RWPE1 (cell line): ENCODE measurements at regions not wholly inside any gene's neighbourhood (a gene's known extent, or its start where the extent isn't known, plus 50 kb on each side); places are given as distances from the start of the nearest gene placed in this dataset.
"Not testable (repeated sequence)": the region's sequence is repeated elsewhere in the genome, so short reads cannot be mapped to it uniquely, and the experiment has no call there.

Source experiments
- CTCF ChIA-PET: fragments of 350-600 bp; sonication (Branson Sonifier 250); formaldehyde crosslinking; extraction: SDS; loops from one replicate; lab custom pipeline; 2021; lab: Yijun Ruan, JAX
- POLR2A ChIA-PET: fragments of 400-600 bp; formaldehyde crosslinking; extraction: SDS; loops from one replicate; lab custom pipeline; 2020; ENCODE audit warnings: antibody characterized with exemption; ENCODE audit not compliant: low non-redundant PET; lab: Yijun Ruan, JAX
- DNase-seq: peaks from one replicate; pipeline ENCODE4 v3.0.0; 2012; ENCODE audit warnings: low spot score
- H3K27ac ChIP-seq: fragments of 450-650 bp; 2 replicates; pipeline ENCODE4 v1.5.1; 2017
- TF ChIP-seq, protein P1 (sequence below): fragments of 450-650 bp; conservative IDR thresholded peaks from 2 replicates; pipeline ENCODE4 v1.5.1; 2017; ENCODE audit warnings: low read depth, mild to moderate bottlenecking

DNA sequence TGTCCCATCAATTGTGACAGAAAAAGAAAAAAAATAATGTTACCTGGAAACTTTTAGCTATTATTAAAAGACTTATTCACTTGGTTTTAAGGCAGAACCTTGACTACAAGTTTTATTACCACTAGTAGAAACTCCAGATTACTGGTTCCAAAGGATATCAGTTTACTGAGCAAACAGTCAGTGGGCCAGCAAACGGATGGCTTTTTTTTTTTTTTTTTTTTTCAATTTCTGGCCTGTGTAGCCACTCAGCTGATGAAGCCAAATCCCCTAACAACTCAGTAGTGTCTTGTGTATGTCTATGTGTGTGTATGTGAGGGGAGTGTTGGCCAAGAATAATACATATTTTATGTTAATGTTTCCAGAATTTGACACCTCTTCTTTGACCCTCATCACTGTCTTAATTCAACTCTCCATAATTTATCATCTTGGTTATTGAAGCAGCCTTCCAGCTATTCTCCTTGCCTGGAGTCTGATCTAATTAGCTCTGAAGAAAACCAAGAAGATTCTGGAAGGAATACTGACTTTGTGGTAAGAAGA, 724.9 kb downstream of the NSUN3 start:
- DNase-seq, result no peak
- ChIA-PET CTCF (no interaction called here), POLR2A (no interaction called here)
- TF ChIP-seq, protein P1, sequence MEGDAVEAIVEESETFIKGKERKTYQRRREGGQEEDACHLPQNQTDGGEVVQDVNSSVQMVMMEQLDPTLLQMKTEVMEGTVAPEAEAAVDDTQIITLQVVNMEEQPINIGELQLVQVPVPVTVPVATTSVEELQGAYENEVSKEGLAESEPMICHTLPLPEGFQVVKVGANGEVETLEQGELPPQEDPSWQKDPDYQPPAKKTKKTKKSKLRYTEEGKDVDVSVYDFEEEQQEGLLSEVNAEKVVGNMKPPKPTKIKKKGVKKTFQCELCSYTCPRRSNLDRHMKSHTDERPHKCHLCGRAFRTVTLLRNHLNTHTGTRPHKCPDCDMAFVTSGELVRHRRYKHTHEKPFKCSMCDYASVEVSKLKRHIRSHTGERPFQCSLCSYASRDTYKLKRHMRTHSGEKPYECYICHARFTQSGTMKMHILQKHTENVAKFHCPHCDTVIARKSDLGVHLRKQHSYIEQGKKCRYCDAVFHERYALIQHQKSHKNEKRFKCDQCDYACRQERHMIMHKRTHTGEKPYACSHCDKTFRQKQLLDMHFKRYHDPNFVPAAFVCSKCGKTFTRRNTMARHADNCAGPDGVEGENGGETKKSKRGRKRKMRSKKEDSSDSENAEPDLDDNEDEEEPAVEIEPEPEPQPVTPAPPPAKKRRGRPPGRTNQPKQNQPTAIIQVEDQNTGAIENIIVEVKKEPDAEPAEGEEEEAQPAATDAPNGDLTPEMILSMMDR, result no peak
- H3K27ac ChIP-seq, result no peak overlapping the region

DNA sequence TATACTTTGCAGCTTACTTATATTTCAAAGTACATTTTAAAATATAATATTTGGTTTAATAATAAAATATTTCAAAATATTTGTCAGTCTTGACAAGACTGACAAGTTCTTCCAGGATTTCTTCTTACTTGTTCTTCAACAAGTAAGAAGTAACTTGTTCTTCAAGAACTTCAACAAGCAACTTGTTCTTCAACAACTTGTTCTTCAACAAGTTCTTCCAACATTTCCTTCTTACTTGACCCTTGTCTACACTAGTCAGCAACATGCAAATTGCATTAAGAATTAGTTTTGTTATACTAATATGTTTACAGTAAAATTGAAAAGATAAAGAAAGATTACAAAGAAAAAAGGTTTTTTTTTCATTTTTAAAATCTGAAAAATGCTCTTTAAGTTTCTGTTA, 731.7 kb downstream of the NSUN3 start:
- no peak for DNase-seq
- ChIA-PET POLR2A (no interaction called here), CTCF (interaction anchor here (0.6 kb wide), 1 partner anchor 509 kb away, joined by 3 read pairs; no protein-coding TSS in a partner anchor)
- H3K27ac ChIP-seq, result no peak overlapping the region
- TF ChIP-seq, protein P1, result no peak

DNA sequence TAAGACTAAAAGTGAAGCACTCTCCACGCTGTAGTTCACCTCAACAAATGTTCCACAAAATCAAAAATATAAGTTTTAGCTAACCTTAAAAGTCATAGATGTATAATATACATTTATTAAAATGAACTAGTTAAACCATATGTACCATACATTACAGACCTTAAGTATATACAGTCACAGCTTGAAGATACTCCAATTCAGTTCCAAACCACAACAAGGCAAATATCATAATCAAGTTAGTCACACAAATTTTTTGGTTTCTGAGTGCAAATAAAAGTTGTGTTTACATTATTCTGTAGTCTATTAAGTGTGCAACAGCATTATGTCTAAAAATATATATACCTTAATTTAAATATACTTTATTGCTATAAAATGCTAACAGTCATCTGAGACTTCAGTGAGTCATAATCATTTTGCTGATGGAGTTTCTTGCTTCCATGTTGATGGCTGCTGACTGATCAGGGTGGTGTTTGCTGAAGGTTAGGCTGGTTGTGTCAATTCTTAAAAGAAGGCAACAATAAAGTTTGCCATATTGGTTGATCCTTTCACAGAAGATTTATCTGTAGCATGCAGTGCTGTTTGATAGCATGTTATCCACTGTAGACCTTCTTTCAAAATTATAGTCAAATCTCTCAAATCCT, 736.7 kb downstream of the NSUN3 start:
- no peak overlapping the region for H3K27ac ChIP-seq
- POLR2A ChIA-PET, result no interaction called here
- TF ChIP-seq, protein P1, result no peak
- DNase-seq, result no peak
- CTCF ChIA-PET, result no interaction called here

DNA sequence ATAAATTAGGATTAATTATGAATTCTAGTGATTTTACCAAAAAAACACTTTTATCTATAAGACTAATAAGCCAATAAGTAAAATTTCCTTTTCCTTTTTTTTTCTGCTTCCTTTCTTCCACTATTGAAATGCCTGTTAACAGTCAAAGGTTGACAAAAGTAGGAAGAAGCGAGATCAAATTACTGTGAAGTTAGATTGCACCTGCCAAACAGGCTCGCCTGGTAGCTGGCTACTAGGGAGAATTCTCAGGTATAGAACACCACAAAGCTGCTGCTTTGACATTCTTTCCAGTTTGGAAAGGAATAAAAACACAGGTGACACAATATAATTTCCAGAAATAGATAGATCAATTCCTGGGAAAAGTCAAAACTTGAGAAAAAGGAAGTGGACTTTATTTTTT, 749.0 kb downstream of the NSUN3 start:
- TF ChIP-seq, protein P1, result no peak
- ChIA-PET CTCF (interaction anchor here (0.5 to 0.6 kb wide), 2 partner anchors 38 to 130 kb away, joined by 3 to 4 read pairs; no protein-coding TSS in a partner anchor), POLR2A (no interaction called here)
- no peak for DNase-seq
- H3K27ac ChIP-seq, result no peak overlapping the region

DNA sequence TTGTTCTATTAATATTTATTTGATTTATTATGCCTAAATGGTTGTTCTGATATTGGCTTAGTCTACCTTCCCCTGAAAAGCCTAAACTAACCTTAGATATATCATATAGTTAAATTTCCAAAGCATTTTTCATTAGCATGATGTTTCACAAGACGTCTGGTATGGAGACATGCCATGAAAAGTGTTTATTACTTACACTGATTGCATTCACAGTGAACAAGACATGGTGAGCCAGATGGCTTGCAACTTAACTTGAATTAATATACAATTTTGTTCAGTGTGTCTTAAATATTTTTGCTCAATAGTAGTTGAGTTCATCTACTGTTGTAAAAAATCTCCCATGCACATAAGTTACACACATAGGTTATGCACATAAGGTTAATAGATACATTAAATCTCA, 758.4 kb downstream of the NSUN3 start:
- POLR2A ChIA-PET, result no interaction called here
- CTCF ChIA-PET, result no interaction called here
- TF ChIP-seq, protein P1, result no peak
- no peak overlapping the region for H3K27ac ChIP-seq
- no peak for DNase-seq

DNA sequence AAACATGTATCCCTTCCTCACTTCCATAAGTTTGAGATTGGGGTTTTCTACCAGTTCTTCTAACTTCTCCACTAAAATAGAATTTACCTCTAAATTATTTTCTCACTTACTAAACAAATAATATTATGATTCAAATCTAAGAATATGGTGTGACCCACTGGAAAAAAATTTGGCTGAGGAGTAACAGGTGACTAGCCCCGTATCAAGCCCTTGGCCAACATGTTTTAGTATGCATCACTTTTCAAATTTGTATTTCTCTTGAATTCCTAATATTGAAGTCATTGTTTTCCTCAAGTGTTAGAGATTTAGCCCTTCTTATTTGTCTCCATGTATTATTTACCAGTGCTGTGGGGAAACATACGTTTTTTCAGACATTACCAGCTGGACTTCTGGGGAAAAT, 759.4 kb downstream of the NSUN3 start:
- H3K27ac ChIP-seq, result no peak overlapping the region
- TF ChIP-seq, protein P1, result no peak
- DNase-seq, result no peak
- ChIA-PET POLR2A (no interaction called here), CTCF (no interaction called here)

DNA sequence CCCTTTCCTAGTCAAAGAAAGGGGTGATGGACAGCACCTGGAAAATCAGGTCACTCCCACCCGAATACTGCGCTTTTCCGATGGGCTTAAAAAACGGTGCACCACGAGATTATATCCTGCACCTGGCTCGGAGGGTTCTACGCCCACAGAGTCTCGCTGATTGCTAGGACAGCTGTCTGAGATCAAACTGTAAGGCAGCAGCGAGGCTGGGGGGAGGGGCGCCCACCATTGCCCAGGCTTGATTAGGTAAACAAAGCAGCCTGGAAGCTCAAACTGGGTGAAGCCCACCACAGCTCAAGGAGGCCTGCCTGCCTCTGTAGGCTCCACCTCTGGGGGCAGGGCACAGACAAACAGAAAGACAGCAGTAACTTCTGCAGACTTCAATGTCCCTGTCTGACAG, 783.4 kb downstream of the NSUN3 start:
- CTCF ChIA-PET, DNase-seq: not testable (repeated sequence)

More for the DNA sequence above, 783.4 kb downstream of the NSUN3 start:
- POLR2A ChIA-PET, H3K27ac ChIP-seq: not testable (repeated sequence)
